Activated CD8-positive, alpha-beta T cell treated with anti-CD3 and anti-CD28 coated beads for 36 hours (primary cell): ENCODE measurements at regions not wholly inside any gene's neighbourhood (a gene's known extent, or its start where the extent isn't known, plus 50 kb on each side); places are given as distances from the start of the nearest gene placed in this dataset.

Experiments
- ATAC-seq: fragments of 200-7000 bp; cut with Tn5 transposase; one replicate; pipeline ENCODE4 v1.10.0; 2021; ENCODE audit warnings: mild to moderate bottlenecking, moderate library complexity
- CTCF ChIA-PET: fragments of 350-600 bp; sonication (Branson Sonifier 250); formaldehyde crosslinking; loops from one replicate; lab custom pipeline; 2021; ENCODE audit warnings: antibody characterized with exemption; lab: Charles Lee
- POLR2A ChIA-PET: fragments of 350-600 bp; sonication (Branson Sonifier 250); formaldehyde crosslinking; loops from one replicate; lab custom pipeline; 2021; ENCODE audit warnings: antibody characterized with exemption; lab: Charles Lee
- DNase-seq: peaks from one replicate; pipeline ENCODE4 v3.0.0-alpha.2; 2020
- H3K27ac Mint-ChIP-seq: one replicate; pipeline ENCODE4 v1.8.0; 2021; ENCODE audit warnings: mild to moderate bottlenecking, mixed read lengths
- H3K27me3 Mint-ChIP-seq: one replicate; pipeline ENCODE4 v1.8.0; 2021; ENCODE audit warnings: mixed read lengths
- H3K36me3 Mint-ChIP-seq: one replicate; pipeline ENCODE4 v1.8.0; 2021; ENCODE audit warnings: low read depth, mixed read lengths
- H3K4me1 Mint-ChIP-seq: one replicate; pipeline ENCODE4 v1.8.0; 2021; ENCODE audit warnings: low read depth, mixed read lengths
- H3K4me3 Mint-ChIP-seq: one replicate; pipeline ENCODE4 v1.8.0; 2021; ENCODE audit warnings: mild to moderate bottlenecking, moderate library complexity, mixed read lengths
- H3K9me3 Mint-ChIP-seq: one replicate; pipeline ENCODE4 v1.8.0; 2021; ENCODE audit warnings: mixed read lengths
- intact Hi-C: fragments of 100-400 bp; cut with micrococcal nuclease; formaldehyde crosslinking; loops from one replicate; pipeline ENCODE4 v1.10.0; 2022
- TF ChIP-seq, protein P1 (sequence below): fragments of 200-600 bp; IDR thresholded peaks from one replicate; pipeline ENCODE4 v1.8.0; 2022; ENCODE audit warnings: antibody characterized with exemption, mild to moderate bottlenecking

- Mint-ChIP-seq H3K27ac (no peak overlapping the region), H3K4me1 (no peaks in the 10 kb centered on the region), H3K4me3 (no peak overlapping the region), H3K27me3 (no peaks in the 10 kb centered on the region), H3K36me3 (no peaks in the 10 kb centered on the region), H3K9me3 (peaks cover 6% of the 10 kb centered on the region)
- POLR2A ChIA-PET: no interaction called here
- intact Hi-C loops: no loop called here
- no peak for DNase-seq
- TF ChIP-seq, protein P1, sequence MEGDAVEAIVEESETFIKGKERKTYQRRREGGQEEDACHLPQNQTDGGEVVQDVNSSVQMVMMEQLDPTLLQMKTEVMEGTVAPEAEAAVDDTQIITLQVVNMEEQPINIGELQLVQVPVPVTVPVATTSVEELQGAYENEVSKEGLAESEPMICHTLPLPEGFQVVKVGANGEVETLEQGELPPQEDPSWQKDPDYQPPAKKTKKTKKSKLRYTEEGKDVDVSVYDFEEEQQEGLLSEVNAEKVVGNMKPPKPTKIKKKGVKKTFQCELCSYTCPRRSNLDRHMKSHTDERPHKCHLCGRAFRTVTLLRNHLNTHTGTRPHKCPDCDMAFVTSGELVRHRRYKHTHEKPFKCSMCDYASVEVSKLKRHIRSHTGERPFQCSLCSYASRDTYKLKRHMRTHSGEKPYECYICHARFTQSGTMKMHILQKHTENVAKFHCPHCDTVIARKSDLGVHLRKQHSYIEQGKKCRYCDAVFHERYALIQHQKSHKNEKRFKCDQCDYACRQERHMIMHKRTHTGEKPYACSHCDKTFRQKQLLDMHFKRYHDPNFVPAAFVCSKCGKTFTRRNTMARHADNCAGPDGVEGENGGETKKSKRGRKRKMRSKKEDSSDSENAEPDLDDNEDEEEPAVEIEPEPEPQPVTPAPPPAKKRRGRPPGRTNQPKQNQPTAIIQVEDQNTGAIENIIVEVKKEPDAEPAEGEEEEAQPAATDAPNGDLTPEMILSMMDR: no peak
- CTCF ChIA-PET: no interaction called here
- ATAC-seq: no peak
Measured at GRCh38 chr5:3373391-3373790, 222.2 kb upstream of the IRX1 start.

- Mint-ChIP-seq H3K4me3 (no peak overlapping the region), H3K4me1 (no peaks in the 10 kb centered on the region), H3K9me3 (peaks cover 6% of the 10 kb centered on the region), H3K27ac (no peak overlapping the region), H3K36me3 (no peaks in the 10 kb centered on the region), H3K27me3 (no peaks in the 10 kb centered on the region)
- intact Hi-C loops: no loop called here
- POLR2A ChIA-PET: interaction anchor here (0.7 kb wide), 1 partner anchor 10 kb away, joined by 3 read pairs; no protein-coding TSS in a partner anchor
- ATAC-seq (no peak), DNase-seq (no peak)
- CTCF ChIA-PET: no interaction called here
- TF ChIP-seq, protein P1: no peak
Measured at GRCh38 chr5:3372289-3372688, 223.3 kb upstream of the IRX1 start.

- DNase-seq: no peak
- no peak for ATAC-seq
- Mint-ChIP-seq H3K27ac (no peak overlapping the region), H3K9me3 (peaks cover 1% of the 10 kb centered on the region), H3K4me3 (no peak overlapping the region), H3K27me3 (no peaks in the 10 kb centered on the region), H3K36me3 (no peaks in the 10 kb centered on the region), H3K4me1 (no peaks in the 10 kb centered on the region)
- intact Hi-C loops: no loop called here
- ChIA-PET POLR2A (no interaction called here), CTCF (no interaction called here)
- TF ChIP-seq, protein P1: no peak
Measured at GRCh38 chr5:3365501-3366215, 230.0 kb upstream of the IRX1 start.

DNA sequence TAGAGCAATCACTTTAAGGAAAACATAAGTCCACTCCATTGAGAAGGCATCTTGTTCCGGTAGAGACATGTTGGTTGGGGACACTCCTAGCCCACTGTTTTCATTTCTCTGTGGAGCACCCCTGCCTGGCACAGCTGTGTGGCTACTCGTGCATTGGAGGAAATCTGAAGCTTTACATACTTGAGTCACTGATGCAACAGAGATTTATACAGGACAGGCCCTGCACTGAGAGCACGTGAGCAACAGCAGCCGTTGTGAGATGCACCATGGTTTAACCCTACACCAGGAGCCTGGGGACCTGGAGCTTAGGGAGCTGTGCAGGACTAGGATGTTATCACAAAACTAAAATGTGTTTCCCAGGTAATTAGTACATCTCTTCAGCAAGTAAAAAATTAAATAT is 230.7 kb upstream of the IRX1 start:
- Mint-ChIP-seq H3K9me3 (peaks cover 1% of the 10 kb centered on the region), H3K4me1 (no peaks in the 10 kb centered on the region), H3K27me3 (no peaks in the 10 kb centered on the region), H3K4me3 (no peak overlapping the region), H3K36me3 (no peaks in the 10 kb centered on the region), H3K27ac (no peak overlapping the region)
- no peak for ATAC-seq
- CTCF ChIA-PET: no interaction called here
- TF ChIP-seq, protein P1: no peak
- DNase-seq: no peak
- POLR2A ChIA-PET: no interaction called here
- intact Hi-C loops: no loop called here

GRCh38 chr5:3364433-3364832 is 231.2 kb upstream of the IRX1 start:
- intact Hi-C loops: no loop called here
- CTCF ChIA-PET: no interaction called here
- no peaks in the 10 kb centered on the region for H3K4me1 Mint-ChIP-seq
- POLR2A ChIA-PET: no interaction called here
- no peaks in the 10 kb centered on the region for H3K27me3 Mint-ChIP-seq
- no peak overlapping the region for H3K27ac Mint-ChIP-seq
- no peak overlapping the region for H3K4me3 Mint-ChIP-seq
- H3K36me3 Mint-ChIP-seq: no peaks in the 10 kb centered on the region
- DNase-seq (no peak), ATAC-seq (no peak)
- H3K9me3 Mint-ChIP-seq: peaks cover 1% of the 10 kb centered on the region
- TF ChIP-seq, protein P1: no peak
